Gastrocnemius medialis (tissue), 4 donors: ENCODE measurements at regions not wholly inside any gene's neighbourhood (a gene's known extent, or its start where the extent isn't known, plus 50 kb on each side); places are given as distances from the start of the nearest gene placed in this dataset.

Experiments
- CTCF ChIP-seq, 5 experiments: fragments of 450-650 bp in 3 of 5; fragments of 200-600 bp in 2 of 5; sonication (generic) in 2 of 5; IDR thresholded peaks in 4 of 5; conservative IDR thresholded peaks in 1 of 5; 1 replicate in 4 of 5; 2 replicates in 1 of 5; pipeline ENCODE4 v1.5.1; 2016 to 2019; ENCODE audit warnings: antibody characterized with exemption in 5 of 5, mild to moderate bottlenecking in 3 of 5, moderate library complexity in 3 of 5
- POLR2A ChIP-seq, 2 donors: fragments of 450-650 bp; IDR thresholded peaks; one replicate each; pipeline ENCODE4 v1.6.1; 2017; ENCODE audit warnings: antibody characterized with exemption in 2 of 2, mild to moderate bottlenecking in 2 of 2, moderate library complexity in 2 of 2

GRCh38 chr1:37393173-37394120, 80.9 kb upstream of the ZC3H12A start:
- TF ChIP-seq POLR2A (IDR thresholded peaks at IDR 0.05) (no peak), CTCF (IDR thresholded peaks at IDR 0.05 in 4 of 5, conservative IDR thresholded peaks at IDR 0.05 in 1 of 5) (no peak)
